Lower lobe of right lung (tissue), 2 donors: ENCODE measurements at regions not wholly inside any gene's neighbourhood (a gene's known extent, or its start where the extent isn't known, plus 50 kb on each side); places are given as distances from the start of the nearest gene placed in this dataset.

Source experiments
- ATAC-seq, 2 donors: fragments of 200-7000 bp; cut with Tn5 transposase; one replicate each; pipeline ENCODE4 v1.9.1; 2020 to 2022; ENCODE audit warnings: mild to moderate bottlenecking in 2 of 2, moderate library complexity in 2 of 2
- DNase-seq: peaks from one replicate; pipeline ENCODE4 v3.0.0-alpha.2; 2020
- H3K27ac ChIP-seq: fragments of 200-600 bp; one replicate; pipeline ENCODE4 v1.8.0; 2022
- H3K27me3 ChIP-seq: fragments of 200-600 bp; one replicate; pipeline ENCODE4 v1.8.0; 2022; ENCODE audit warnings: low read depth
- H3K36me3 ChIP-seq: fragments of 200-600 bp; one replicate; pipeline ENCODE4 v1.8.0; 2022; ENCODE audit warnings: mild to moderate bottlenecking
- H3K4me1 ChIP-seq: fragments of 200-600 bp; one replicate; pipeline ENCODE4 v1.8.0; 2022
- H3K4me3 ChIP-seq: fragments of 200-600 bp; one replicate; pipeline ENCODE4 v1.8.0; 2022; ENCODE audit warnings: mild to moderate bottlenecking
- H3K9me3 ChIP-seq: fragments of 200-600 bp; one replicate; pipeline ENCODE4 v1.8.0; 2022
- CTCF ChIP-seq: fragments of 200-600 bp; IDR thresholded peaks from one replicate; pipeline ENCODE4 v1.8.0; 2022; ENCODE audit warnings: antibody characterized with exemption, mild to moderate bottlenecking
- intact Hi-C: fragments of 100-400 bp; cut with DNase I; formaldehyde crosslinking; loops from one replicate; pipeline ENCODE4 v1.11.0; 2022
- donor health status: DM: no; HTN: yes; CAD: no; lungs with severe emphysema.

GRCh38 chr6:109303164-109303563 is 79.1 kb downstream of the CD164 start:
- ATAC-seq (no peak), DNase-seq (no peak)
- Histone ChIP-seq H3K4me1 (peaks cover 13% of the 10 kb centered on the region), H3K4me3 (no peak overlapping the region), H3K27ac (no peak overlapping the region), H3K9me3 (no peaks in the 10 kb centered on the region), H3K36me3 (no peaks in the 10 kb centered on the region), H3K27me3 (no peaks in the 10 kb centered on the region)
- TF ChIP-seq CTCF, result no peak
- intact Hi-C loops, result no loop called here

GRCh38 chr6:109302176-109302575 is 80.1 kb downstream of the CD164 start:
- Histone ChIP-seq H3K4me3 (no peak overlapping the region), H3K27ac (no peak overlapping the region), H3K36me3 (no peaks in the 10 kb centered on the region), H3K9me3 (no peaks in the 10 kb centered on the region), H3K4me1 (peaks cover 15% of the 10 kb centered on the region), H3K27me3 (no peaks in the 10 kb centered on the region)
- TF ChIP-seq CTCF, result no peak
- ATAC-seq (no peak), DNase-seq (no peak)
- intact Hi-C loops, result no loop called here

- Histone ChIP-seq H3K9me3 (no peaks in the 10 kb centered on the region), H3K4me3 (no peak overlapping the region), H3K4me1 (peaks cover 23% of the 10 kb centered on the region), H3K27ac (no peak overlapping the region), H3K36me3 (no peaks in the 10 kb centered on the region), H3K27me3 (no peaks in the 10 kb centered on the region)
- TF ChIP-seq CTCF, result no peak
- no peak for ATAC-seq
- intact Hi-C loops, result no loop called here
- no peak for DNase-seq
These were observed 80.8 kb downstream of the CD164 start for GRCh38 chr6:109301418-109301817.

GRCh38 chr6:109300874-109301273 is 81.4 kb downstream of the CD164 start:
- ATAC-seq, result no peak
- no peak for TF ChIP-seq CTCF
- intact Hi-C loops, result no loop called here

GRCh38 chr6:109299776-109300564 is 82.3 kb downstream of the CD164 start:
- Histone ChIP-seq H3K27ac (no peak overlapping the region), H3K4me3 (no peak overlapping the region), H3K9me3 (no peaks in the 10 kb centered on the region), H3K27me3 (no peaks in the 10 kb centered on the region), H3K36me3 (no peaks in the 10 kb centered on the region), H3K4me1 (peaks cover 23% of the 10 kb centered on the region)
- no peak for DNase-seq
- intact Hi-C loops, result no loop called here
- ATAC-seq, result peak; percentile 33 to 45
- no peak for TF ChIP-seq CTCF

More at GRCh38 chr6:109300874-109301273, 81.4 kb downstream of the CD164 start:
- H3K27me3 ChIP-seq, result no peaks in the 10 kb centered on the region
- H3K4me3 ChIP-seq, result no peak overlapping the region
- H3K36me3 ChIP-seq, result no peaks in the 10 kb centered on the region
- peaks cover 23% of the 10 kb centered on the region for H3K4me1 ChIP-seq
- H3K9me3 ChIP-seq, result no peaks in the 10 kb centered on the region
- no peak for DNase-seq
- no peak overlapping the region for H3K27ac ChIP-seq
